Spleen (tissue), 7 donors: ENCODE measurements at regions not wholly inside any gene's neighbourhood (a gene's known extent, or its start where the extent isn't known, plus 50 kb on each side); places are given as distances from the start of the nearest gene placed in this dataset.

ENCODE experiments used
- POLR2AphosphoS5 ChIP-seq, 3 donors: sonication (generic); formaldehyde crosslinking; IDR thresholded peaks; one replicate each; pipeline ENCODE4 v1.5.1; 2017; ENCODE audit warnings: antibody characterized with exemption in 3 of 3
- TF ChIP-seq, protein P1 (sequence below), 11 experiments: fragments of 200-600 bp in 7 of 11; fragments of 450-650 bp in 4 of 11; sonication (generic) in 4 of 11; IDR thresholded peaks in 8 of 11; conservative IDR thresholded peaks in 3 of 11; 1 replicate in 7 of 11; 2 replicates in 4 of 11; pipeline versions ENCODE4 v1.4.0 to v1.8.0; 2016 to 2021; ENCODE audit warnings: antibody characterized with exemption in 11 of 11, inconsistent platforms in 4 of 11, mild to moderate bottlenecking in 1 of 11
- donor health status: DM: no; HTN: no; CAD: no; lungs with moderate emphysema.
- donor health status: DM: no; HTN: no; CAD: no.
- donor health status: DM: no; HTN: no; CAD: no.

DNA sequence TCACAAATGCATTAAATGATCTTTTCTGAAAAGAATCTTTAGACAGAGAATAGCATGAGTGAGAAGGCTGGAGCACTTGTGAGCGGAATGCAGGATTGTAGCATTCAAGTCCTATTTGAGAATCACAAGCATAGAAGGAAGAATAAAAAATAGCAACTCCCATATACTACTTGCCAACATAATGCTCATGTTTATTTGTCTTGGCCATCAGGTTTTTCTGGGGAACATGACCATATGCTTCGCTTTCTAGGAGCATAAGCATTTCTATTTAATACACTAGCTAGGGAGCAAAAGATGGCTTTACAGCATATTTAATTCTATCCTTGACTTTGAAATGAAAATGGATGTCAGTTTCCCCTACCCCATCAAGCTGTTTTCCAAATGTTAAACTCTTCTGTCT is 170.3 kb upstream of the MITF start:
- TF ChIP-seq POLR2AphosphoS5 (IDR thresholded peaks at IDR 0.05), result no peak
- TF ChIP-seq, protein P1, sequence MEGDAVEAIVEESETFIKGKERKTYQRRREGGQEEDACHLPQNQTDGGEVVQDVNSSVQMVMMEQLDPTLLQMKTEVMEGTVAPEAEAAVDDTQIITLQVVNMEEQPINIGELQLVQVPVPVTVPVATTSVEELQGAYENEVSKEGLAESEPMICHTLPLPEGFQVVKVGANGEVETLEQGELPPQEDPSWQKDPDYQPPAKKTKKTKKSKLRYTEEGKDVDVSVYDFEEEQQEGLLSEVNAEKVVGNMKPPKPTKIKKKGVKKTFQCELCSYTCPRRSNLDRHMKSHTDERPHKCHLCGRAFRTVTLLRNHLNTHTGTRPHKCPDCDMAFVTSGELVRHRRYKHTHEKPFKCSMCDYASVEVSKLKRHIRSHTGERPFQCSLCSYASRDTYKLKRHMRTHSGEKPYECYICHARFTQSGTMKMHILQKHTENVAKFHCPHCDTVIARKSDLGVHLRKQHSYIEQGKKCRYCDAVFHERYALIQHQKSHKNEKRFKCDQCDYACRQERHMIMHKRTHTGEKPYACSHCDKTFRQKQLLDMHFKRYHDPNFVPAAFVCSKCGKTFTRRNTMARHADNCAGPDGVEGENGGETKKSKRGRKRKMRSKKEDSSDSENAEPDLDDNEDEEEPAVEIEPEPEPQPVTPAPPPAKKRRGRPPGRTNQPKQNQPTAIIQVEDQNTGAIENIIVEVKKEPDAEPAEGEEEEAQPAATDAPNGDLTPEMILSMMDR (IDR thresholded peaks at IDR 0.05 in 8 of 11, conservative IDR thresholded peaks at IDR 0.05 in 3 of 11), result no peak
